OCI-M1 (cell line): ENCODE measurements at regions not wholly inside any gene's neighbourhood (a gene's known extent, or its start where the extent isn't known, plus 50 kb on each side); places are given as distances from the start of the nearest gene placed in this dataset.
"Not testable (repeated sequence)": the region's sequence is repeated elsewhere in the genome, so short reads cannot be mapped to it uniquely, and the experiment has no call there.

ENCODE experiments used
- DNase-seq: peaks from one replicate; lab custom pipeline; 2025; lab: John Stamatoyannopoulos, UW

DNA sequence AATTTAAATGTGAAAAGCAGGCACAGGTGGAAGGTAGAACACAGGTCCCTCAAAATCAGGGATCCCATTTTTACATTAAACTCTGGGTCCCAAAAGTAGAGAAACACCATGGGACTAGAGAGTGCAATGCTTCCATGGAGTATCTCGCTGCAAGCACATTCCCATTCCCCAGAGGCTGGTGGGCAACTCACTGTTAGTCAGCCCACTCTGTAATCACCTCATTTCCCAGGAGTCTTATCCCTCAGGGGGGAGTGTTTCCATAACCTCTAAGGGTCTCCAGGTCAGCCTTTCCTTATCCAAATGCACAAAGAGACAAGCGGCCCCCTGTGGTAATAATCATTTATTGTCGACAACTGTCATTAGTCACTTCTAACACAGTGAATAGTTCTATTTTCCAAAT is 490.1 kb upstream of the LRRC7 start:
- DNase-seq = no peak

DNA sequence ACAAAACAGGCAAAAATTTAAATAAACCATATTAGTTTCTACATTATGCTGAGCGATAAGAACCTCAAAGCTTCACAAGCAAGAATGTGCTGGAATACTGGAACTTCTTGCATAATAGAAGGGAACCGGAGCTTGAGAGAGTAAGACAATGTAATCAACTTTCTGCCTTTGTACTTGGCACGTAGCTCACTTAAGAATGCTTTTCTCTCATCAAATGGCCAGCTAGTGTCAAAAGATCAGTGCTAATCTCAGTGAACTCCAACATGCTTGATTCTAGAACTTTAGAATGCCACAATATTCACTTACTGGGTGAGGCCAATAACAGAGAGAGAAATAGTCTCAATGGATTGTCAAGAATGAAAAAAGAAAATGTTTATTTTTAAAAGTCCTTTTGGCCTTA is 486.1 kb upstream of the LRRC7 start:
- DNase-seq = no peak

GRCh38 chr1:69082312-69082711 is 485.4 kb upstream of the LRRC7 start:
- DNase-seq = no peak

DNA sequence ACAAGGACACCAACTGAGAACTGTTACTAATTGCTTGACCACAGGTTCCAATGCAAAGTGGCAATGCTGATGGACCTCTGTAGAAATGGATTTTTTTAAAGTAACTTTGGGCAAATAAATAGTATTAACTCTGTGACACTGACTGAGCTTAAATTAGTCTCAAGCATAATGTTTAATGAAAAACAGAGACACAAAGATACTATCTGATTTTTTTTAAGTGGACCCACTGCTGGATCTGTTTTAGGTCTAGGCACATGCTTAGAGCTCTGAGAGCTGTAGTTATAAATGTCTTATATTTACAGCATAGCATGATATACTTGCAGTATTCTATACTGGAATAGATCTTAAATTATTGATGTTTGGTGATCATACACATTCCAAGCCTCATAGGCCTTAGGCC is 481.6 kb upstream of the LRRC7 start:
- DNase-seq = no peak

DNA sequence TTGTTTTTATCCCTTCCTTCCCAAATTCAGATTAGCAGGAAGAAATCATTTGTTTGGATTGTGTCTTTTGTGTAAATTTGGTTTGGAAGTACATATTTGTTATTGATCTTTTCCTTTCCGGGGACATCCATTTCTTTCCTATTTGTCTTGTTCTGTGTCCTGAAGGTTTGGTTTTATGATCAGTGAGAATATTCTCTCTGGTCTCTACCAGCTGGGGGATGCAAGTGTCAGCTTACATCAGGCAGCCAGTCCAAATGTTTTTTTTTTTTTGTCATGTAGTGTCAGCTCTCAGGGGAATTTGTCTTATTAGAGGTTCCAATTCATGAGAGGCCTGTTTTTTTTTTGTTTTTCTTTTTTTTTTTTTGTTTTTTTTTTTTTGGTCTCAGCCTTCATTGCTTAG is 479.2 kb upstream of the LRRC7 start:
- no peak for DNase-seq

- DNase-seq = no peak
Measured at GRCh38 chr1:69090170-69090569, 477.6 kb upstream of the LRRC7 start.

DNA sequence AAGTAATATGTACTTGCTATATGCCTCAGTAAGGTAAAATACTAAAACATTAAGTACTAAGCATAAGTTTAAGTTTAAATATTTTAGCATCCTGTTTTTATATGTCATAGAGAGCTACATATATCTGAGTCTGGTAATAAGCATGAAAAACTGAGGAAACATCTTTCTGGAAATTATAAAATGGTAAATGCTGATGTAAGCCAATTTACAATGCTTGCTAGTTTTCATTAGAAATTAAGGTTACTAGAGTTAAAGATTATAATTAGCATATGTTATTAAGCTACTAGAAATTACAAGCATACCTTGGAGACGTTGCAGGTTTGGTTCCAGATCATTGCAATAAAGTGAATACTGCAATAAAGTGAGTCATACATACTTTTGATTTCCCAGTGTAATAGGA is 477.0 kb upstream of the LRRC7 start:
- DNase-seq = no peak

GRCh38 chr1:69102058-69102457 is 465.7 kb upstream of the LRRC7 start:
- not testable (repeated sequence) for DNase-seq

- DNase-seq = no peak
Measured at GRCh38 chr1:69103213-69103612, 464.5 kb upstream of the LRRC7 start.

DNA sequence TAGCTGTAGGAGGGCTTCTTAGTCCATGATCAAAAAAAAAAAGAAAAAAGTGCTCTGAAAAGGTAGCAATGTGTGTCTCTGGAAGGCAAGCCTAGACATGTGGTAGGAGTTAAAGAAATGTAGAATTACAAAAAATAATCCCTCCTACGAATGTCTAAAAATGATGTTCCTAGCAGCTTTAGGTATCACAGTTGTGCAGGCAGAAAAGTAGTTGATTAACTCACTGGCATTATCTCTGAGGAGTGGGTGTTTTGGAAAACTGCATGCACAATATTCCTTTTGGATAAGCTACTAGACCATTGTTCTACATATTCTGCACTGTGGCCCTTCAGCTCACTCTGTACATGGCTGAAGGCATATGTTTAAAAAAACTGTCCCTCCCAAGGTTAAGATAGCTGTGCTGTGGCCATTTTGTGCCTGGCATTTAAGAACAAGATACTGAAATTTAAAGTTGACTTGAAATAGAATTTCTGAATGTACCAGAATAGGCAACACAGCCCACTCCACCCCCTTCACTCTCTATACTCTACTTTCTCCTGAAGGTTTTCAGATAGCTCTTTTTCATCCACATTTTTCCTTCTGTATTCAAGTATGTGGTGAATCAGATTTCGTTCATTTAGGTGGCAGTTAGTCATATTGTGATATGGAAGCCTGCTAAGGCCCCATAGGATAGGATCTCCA is 463.9 kb upstream of the LRRC7 start:
- DNase-seq = no peak

- DNase-seq = no peak
Measured at GRCh38 chr1:69104894-69105293, 462.8 kb upstream of the LRRC7 start.

DNA sequence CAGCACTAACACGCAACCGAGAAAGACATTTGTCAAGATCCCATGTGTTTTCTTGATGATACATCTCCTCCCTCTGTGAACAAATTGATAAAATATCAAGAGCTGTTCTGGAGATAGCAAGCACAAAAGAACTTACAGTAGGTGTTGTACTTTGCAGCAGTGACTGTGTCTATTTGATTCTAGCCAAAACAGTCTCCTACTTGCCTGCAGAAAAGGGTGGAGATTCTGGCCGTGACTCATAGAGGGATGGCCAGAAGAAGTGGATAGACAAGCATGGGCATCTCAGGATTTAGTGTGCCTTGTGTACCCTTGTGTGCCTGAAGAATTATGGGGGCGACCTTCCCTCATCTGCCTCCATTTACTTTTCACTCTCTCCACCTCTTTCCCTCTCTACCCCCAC is 458.4 kb upstream of the LRRC7 start:
- no peak for DNase-seq

GRCh38 chr1:69110851-69111250 is 456.9 kb upstream of the LRRC7 start:
- no peak for DNase-seq

- not testable (repeated sequence) for DNase-seq
Measured at GRCh38 chr1:69120126-69120741, 447.5 kb upstream of the LRRC7 start.

DNA sequence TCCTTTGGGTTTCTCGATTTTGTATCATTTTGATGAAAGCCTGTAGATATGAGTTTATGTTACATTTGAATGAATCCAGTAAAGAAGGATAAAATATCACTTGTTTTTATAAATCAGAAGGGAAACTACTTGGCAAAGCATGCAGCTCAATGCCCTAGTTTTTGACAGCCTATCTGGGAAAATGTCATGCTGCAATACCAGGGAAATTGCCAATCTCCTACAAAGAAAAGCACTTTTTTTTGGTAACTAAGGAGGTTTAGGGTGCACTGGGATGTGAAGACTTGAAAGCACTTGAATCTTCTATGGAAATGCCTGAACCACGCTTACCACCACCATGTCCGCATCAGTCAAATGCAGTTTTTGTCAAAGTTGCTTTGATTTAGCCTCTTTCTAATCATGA is 446.9 kb upstream of the LRRC7 start:
- no peak for DNase-seq

DNA sequence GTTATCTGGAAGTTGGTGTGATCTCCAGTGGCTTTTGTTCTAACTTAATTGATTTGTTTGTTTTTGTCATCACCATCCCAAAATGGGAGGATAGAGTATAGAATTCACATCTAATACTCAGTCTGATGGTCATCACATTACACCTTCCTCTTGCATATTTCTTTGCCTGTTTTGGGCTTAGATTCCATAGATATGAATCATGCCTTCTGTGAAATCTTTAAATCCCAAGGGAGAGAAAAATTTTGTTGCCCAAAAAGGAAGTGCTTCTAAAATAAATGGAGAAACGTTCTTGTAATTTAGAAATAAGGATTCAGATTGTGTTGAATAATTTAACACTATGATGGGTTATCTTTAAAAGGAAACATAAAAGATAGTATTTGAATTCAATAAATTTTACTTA is 446.0 kb upstream of the LRRC7 start:
- no peak for DNase-seq

DNA sequence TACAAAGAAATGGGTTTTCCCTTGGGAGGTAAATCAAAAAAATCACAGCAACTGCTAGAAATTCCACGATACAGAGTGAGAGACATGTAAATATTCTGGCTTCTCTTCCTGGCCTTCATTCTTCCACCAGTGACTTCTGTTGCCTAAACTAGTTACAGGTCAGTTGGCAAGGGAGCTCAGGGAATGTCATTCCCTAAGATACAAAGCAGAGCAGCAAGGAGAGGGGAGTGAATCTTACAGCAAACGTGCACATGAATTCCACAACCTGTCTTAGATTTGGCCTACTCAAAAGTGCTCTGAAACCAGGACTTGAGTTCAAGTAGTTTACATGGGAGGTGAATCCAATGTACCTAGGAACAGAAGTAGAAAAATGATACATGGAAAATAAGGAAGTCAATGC is 445.3 kb upstream of the LRRC7 start:
- DNase-seq = no peak

- no peak for DNase-seq
Measured at GRCh38 chr1:69123486-69123885, 444.2 kb upstream of the LRRC7 start.

DNA sequence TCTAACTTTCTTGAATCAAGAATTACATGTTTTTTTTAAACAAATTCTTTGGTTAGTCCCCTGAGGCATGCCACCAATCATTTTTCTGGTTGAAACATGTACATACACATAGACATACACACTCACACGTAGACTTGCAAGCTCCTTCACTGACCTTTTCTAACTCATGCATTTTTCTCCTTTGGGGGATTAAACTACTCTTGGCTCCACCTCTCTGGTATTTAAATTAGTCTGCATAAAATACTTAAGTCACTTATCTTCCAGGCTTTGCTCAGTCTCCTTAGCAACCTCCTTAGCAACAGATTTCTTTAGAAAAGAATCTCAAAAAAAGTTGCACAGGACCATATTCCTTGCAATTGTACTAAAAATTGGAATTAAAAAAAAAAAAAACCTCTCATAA is 440.9 kb upstream of the LRRC7 start:
- no peak for DNase-seq

DNA sequence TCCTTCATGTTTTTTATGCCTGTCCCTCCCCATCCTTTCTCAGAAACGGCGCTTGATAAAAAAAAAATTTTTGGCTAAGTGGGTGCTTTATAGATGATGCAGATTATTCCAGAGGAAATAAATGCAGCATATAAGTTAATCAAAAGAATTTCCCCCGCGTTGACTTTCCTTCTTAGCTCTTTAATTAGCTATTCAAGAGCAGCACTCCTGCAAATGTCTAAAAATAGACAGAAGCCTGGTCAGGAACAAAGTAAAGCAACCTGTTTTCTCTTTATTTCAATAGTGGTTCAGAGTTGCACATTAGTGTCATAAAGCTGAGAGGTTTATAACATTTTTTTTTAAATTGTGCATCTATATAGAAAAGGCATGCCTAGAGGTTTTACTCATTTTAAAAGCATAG is 439.5 kb upstream of the LRRC7 start:
- DNase-seq = no peak

- no peak for DNase-seq
Measured at GRCh38 chr1:69129538-69129937, 438.2 kb upstream of the LRRC7 start.

GRCh38 chr1:69138172-69138571 is 429.6 kb upstream of the LRRC7 start:
- no peak for DNase-seq

GRCh38 chr1:69139007-69139406 is 428.7 kb upstream of the LRRC7 start:
- no peak for DNase-seq

GRCh38 chr1:69146303-69146702 is 421.4 kb upstream of the LRRC7 start:
- no peak for DNase-seq
